Lower lobe of right lung (tissue), 2 donors: ENCODE measurements at regions not wholly inside any gene's neighbourhood (a gene's known extent, or its start where the extent isn't known, plus 50 kb on each side); places are given as distances from the start of the nearest gene placed in this dataset.

ENCODE experiments used
- ATAC-seq, 2 donors: fragments of 200-7000 bp; cut with Tn5 transposase; one replicate each; pipeline ENCODE4 v1.9.1; 2020 to 2022; ENCODE audit warnings: mild to moderate bottlenecking in 2 of 2, moderate library complexity in 2 of 2
- DNase-seq: peaks from one replicate; pipeline ENCODE4 v3.0.0-alpha.2; 2020
- H3K27ac ChIP-seq: fragments of 200-600 bp; one replicate; pipeline ENCODE4 v1.8.0; 2022
- H3K27me3 ChIP-seq: fragments of 200-600 bp; one replicate; pipeline ENCODE4 v1.8.0; 2022; ENCODE audit warnings: low read depth
- H3K36me3 ChIP-seq: fragments of 200-600 bp; one replicate; pipeline ENCODE4 v1.8.0; 2022; ENCODE audit warnings: mild to moderate bottlenecking
- H3K4me1 ChIP-seq: fragments of 200-600 bp; one replicate; pipeline ENCODE4 v1.8.0; 2022
- H3K4me3 ChIP-seq: fragments of 200-600 bp; one replicate; pipeline ENCODE4 v1.8.0; 2022; ENCODE audit warnings: mild to moderate bottlenecking
- H3K9me3 ChIP-seq: fragments of 200-600 bp; one replicate; pipeline ENCODE4 v1.8.0; 2022
- intact Hi-C: fragments of 100-400 bp; cut with DNase I; formaldehyde crosslinking; loops from one replicate; pipeline ENCODE4 v1.11.0; 2022
- TF ChIP-seq, protein P1 (sequence below): fragments of 200-600 bp; IDR thresholded peaks from one replicate; pipeline ENCODE4 v1.8.0; 2022; ENCODE audit warnings: antibody characterized with exemption, mild to moderate bottlenecking
- donor health status: DM: no; HTN: yes; CAD: no; lungs with severe emphysema.

DNA sequence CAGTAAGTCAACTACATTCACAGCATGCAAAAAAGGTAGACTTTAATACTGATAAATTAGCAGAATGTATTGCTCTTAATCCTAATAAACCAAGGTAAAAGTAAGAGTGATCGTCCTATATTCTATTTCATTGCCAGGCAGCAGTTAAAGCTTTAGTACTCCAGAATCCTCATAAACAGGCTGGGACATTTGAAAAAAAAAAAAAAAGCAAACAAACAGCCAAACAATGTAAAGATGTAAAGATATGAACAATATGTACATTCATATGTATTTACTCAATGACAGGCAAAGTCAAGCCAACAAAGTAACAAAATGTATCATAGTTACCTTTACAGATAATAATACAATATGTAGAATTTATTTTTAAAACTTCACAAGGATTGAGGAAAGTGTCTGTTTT, 383.6 kb downstream of the COL11A1 start:
- Histone ChIP-seq H3K36me3 (no peaks in the 10 kb centered on the region), H3K9me3 (no peaks in the 10 kb centered on the region), H3K27me3 (no peaks in the 10 kb centered on the region), H3K27ac (no peak overlapping the region), H3K4me3 (no peak overlapping the region), H3K4me1 (no peaks in the 10 kb centered on the region)
- intact Hi-C loops, result no loop called here
- DNase-seq (no peak), ATAC-seq (no peak)
- TF ChIP-seq, protein P1, sequence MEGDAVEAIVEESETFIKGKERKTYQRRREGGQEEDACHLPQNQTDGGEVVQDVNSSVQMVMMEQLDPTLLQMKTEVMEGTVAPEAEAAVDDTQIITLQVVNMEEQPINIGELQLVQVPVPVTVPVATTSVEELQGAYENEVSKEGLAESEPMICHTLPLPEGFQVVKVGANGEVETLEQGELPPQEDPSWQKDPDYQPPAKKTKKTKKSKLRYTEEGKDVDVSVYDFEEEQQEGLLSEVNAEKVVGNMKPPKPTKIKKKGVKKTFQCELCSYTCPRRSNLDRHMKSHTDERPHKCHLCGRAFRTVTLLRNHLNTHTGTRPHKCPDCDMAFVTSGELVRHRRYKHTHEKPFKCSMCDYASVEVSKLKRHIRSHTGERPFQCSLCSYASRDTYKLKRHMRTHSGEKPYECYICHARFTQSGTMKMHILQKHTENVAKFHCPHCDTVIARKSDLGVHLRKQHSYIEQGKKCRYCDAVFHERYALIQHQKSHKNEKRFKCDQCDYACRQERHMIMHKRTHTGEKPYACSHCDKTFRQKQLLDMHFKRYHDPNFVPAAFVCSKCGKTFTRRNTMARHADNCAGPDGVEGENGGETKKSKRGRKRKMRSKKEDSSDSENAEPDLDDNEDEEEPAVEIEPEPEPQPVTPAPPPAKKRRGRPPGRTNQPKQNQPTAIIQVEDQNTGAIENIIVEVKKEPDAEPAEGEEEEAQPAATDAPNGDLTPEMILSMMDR, result no peak

DNA sequence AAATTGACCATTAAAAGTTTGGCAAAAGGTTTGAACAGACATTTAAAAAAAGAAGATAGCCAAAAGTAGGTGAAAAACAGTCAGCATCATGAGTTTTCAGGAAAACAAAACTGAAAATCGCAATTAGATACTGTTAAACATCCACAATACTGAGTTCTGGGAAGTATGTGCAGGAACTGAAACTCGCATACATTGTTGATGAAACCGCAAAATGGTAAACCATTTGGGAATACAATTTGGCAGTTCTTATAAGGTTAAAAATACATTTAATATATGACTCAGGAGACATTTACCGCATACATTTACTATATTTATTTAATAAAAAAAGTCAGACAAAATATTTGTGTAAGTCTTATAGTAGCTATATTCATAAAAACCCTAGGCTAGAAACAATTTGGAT, 393.2 kb downstream of the COL11A1 start:
- Histone ChIP-seq H3K4me3 (no peak overlapping the region), H3K27ac (no peak overlapping the region), H3K27me3 (no peaks in the 10 kb centered on the region), H3K36me3 (no peaks in the 10 kb centered on the region), H3K4me1 (no peaks in the 10 kb centered on the region), H3K9me3 (no peaks in the 10 kb centered on the region)
- DNase-seq (no peak), ATAC-seq (no peak)
- TF ChIP-seq, protein P1, result no peak
- intact Hi-C loops, result no loop called here

DNA sequence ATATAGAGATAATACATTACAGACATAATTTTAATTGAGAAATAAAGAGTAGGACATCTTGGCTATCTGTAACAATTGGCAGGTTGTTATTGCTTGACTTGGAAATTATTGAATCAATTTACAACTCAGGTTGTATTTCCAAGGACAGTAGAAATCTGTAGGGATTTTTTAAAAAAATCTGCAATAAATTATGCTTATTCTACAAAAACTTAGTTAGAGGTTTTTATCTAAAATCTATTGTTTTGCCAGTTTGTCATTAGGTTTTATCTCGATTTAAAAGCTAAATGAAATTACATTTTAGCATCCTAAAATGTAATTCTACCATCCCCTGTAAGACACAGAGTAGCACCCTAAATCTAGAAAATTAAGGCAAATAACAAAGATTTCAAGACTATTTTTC, 408.8 kb downstream of the COL11A1 start:
- DNase-seq, result no peak
- Histone ChIP-seq H3K4me3 (no peak overlapping the region), H3K4me1 (no peaks in the 10 kb centered on the region), H3K27me3 (no peaks in the 10 kb centered on the region), H3K36me3 (no peaks in the 10 kb centered on the region), H3K27ac (no peak overlapping the region), H3K9me3 (no peaks in the 10 kb centered on the region)
- TF ChIP-seq, protein P1, result no peak
- intact Hi-C loops, result no loop called here
- ATAC-seq, result no peak

DNA sequence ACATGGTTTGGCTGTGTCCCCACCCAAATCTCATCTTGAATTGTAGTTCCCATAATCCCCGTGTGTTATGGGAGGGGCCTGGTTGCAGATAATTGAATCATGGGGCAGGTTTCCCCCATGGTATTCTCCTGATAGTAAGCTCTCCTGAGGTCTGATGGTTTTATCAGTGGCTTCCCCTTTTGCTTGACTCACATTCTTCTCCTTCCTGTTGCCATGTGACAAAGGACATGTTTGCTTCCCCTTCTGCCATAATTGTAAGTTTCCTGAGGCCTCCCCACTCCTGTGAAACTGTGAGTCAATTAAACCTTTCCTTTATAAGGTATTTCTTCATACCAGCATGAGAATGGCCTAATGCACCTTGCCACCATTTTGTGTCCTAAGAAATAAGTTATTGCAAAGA, 415.0 kb downstream of the COL11A1 start:
- Histone ChIP-seq H3K4me1 (no peaks in the 10 kb centered on the region), H3K9me3 (no peaks in the 10 kb centered on the region), H3K36me3 (no peaks in the 10 kb centered on the region), H3K27ac (no peak overlapping the region), H3K27me3 (no peaks in the 10 kb centered on the region), H3K4me3 (no peak overlapping the region)
- intact Hi-C loops, result no loop called here
- TF ChIP-seq, protein P1, result no peak
- ATAC-seq, result no peak
- no peak for DNase-seq

DNA sequence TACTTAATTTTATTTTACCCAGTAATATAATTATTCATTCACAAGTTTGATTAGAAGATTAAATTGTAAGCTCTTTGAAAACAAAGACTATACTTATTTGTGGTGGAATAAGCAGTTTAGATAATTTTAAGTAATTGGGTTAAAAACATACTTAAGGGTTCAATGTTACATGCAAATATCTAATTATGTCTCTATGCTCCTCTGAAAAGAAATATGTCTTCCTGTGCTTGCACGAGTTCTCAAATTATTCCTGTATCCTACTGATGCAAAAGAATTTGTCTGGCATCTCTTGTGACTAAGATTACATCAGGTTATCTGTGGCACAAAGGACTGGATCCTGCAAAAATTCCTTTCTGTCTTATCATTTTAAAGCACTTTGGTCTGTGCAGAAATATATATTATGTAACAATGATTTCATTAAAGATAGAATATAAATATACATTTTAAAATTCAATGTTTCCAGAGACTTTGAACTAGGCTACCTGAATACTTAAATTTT, 416.7 kb downstream of the COL11A1 start:
- Histone ChIP-seq H3K4me1 (no peaks in the 10 kb centered on the region), H3K36me3 (no peaks in the 10 kb centered on the region), H3K4me3 (no peak overlapping the region), H3K9me3 (no peaks in the 10 kb centered on the region), H3K27me3 (no peaks in the 10 kb centered on the region), H3K27ac (no peak overlapping the region)
- DNase-seq, result no peak
- no peak for ATAC-seq
- TF ChIP-seq, protein P1, result no peak
- intact Hi-C loops, result no loop called here

DNA sequence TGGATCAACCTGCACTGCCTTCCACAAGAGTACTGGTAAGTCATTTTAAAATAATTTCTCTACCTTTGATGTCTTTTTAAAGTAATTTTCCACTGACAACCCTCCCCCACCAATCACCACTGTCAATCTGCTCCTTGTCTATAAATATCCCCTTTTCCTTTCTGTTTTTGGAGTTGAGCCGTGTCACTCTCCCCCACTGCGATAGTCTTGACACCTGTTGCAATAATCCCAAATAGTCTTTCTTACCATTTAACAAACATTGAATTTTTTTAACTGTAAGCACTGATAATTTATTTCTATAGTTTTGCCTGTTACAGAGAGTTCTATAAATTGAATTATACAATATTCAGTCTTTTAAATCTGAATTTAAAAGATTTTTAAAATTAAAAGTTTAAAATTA, 420.9 kb downstream of the COL11A1 start:
- H3K4me1 ChIP-seq, result no peaks in the 10 kb centered on the region
- DNase-seq (no peak), ATAC-seq (no peak)
- no peak overlapping the region for H3K4me3 ChIP-seq
- no peaks in the 10 kb centered on the region for H3K36me3 ChIP-seq
- no peak overlapping the region for H3K27ac ChIP-seq
- TF ChIP-seq, protein P1, result no peak
- H3K27me3 ChIP-seq, result no peaks in the 10 kb centered on the region
- H3K9me3 ChIP-seq, result peaks cover 3% of the 10 kb centered on the region
- intact Hi-C loops, result no loop called here
